Erythroblast (primary cell): ENCODE measurements at regions not wholly inside any gene's neighbourhood (a gene's known extent, or its start where the extent isn't known, plus 50 kb on each side); places are given as distances from the start of the nearest gene placed in this dataset.

Source experiments
- GATA1 ChIP-seq: IDR thresholded peaks from 2 replicates; pipeline ENCODE4 v1.6.1; 2011; ENCODE audit warnings: low read depth, mild to moderate bottlenecking, control low read depth, low read length, moderate library complexity
- POLR2A ChIP-seq: IDR thresholded peaks from 2 replicates; pipeline ENCODE4 v1.6.1; 2011; ENCODE audit warnings: mild to moderate bottlenecking, low read length

DNA sequence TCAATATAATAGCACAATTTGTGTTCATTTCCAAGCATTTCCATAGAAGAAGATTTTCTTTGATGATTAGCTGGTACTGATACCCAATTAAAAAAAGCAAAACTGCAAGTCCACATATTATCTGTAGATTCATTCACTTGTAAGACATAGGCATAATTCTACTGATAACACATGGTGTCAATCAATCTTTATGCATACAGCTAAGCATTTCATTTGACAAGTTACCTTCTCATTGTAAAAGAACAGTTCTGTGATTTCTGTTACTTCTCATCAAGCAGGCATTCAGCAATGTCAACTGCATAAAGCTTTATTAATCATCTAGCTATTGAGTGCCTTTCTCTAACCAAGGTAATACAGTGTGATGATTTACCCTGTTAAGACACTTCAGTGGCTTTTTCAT lies 672.0 kb downstream of the PLOD2 start:
- TF ChIP-seq POLR2A: no peak
- TF ChIP-seq GATA1: no peak
